Activated gamma-delta T cell (primary cell): ENCODE measurements at regions not wholly inside any gene's neighbourhood (a gene's known extent, or its start where the extent isn't known, plus 50 kb on each side); places are given as distances from the start of the nearest gene placed in this dataset.
"Not testable (repeated sequence)": the region's sequence is repeated elsewhere in the genome, so short reads cannot be mapped to it uniquely, and the experiment has no call there.

Source experiments
- DNase-seq: peaks from one replicate; lab custom pipeline; 2025; lab: John Stamatoyannopoulos, UW

GRCh38 chr16:72596373-72596772 is 424.4 kb upstream of the PMFBP1 start:
- no peak for DNase-seq

GRCh38 chr16:72590151-72590937 is 418.4 kb upstream of the PMFBP1 start:
- DNase-seq, result no peak

- no peak for DNase-seq
Measured at GRCh38 chr16:72588551-72588950, 416.6 kb upstream of the PMFBP1 start.

GRCh38 chr16:72578061-72578460 is 406.1 kb upstream of the PMFBP1 start:
- not testable (repeated sequence) for DNase-seq

- no peak for DNase-seq
Measured at GRCh38 chr16:72576189-72576588, 404.2 kb upstream of the PMFBP1 start.

GRCh38 chr16:72569677-72570076 is 397.7 kb upstream of the PMFBP1 start:
- DNase-seq, result no peak

- no peak for DNase-seq
Measured at GRCh38 chr16:72568502-72568901, 396.5 kb upstream of the PMFBP1 start.

- no peak for DNase-seq
Measured at GRCh38 chr16:72566174-72566573, 394.2 kb upstream of the PMFBP1 start.

- DNase-seq, result no peak
Measured at GRCh38 chr16:72565106-72565505, 393.2 kb upstream of the PMFBP1 start.

GRCh38 chr16:72560617-72561016 is 388.7 kb upstream of the PMFBP1 start:
- no peak for DNase-seq

- no peak for DNase-seq
Measured at GRCh38 chr16:72558501-72558900, 386.5 kb upstream of the PMFBP1 start.

GRCh38 chr16:72554935-72555334 is 383.0 kb upstream of the PMFBP1 start:
- DNase-seq, result no peak

- DNase-seq, result no peak
Measured at GRCh38 chr16:72552654-72553053, 380.7 kb upstream of the PMFBP1 start.

- no peak for DNase-seq
Measured at GRCh38 chr16:72551649-72552048, 379.7 kb upstream of the PMFBP1 start.

- DNase-seq, result no peak
Measured at GRCh38 chr16:72549878-72550277, 377.9 kb upstream of the PMFBP1 start.

- DNase-seq, result no peak
Measured at GRCh38 chr16:72542102-72542501, 370.1 kb upstream of the PMFBP1 start.

GRCh38 chr16:72537664-72538063 is 365.7 kb upstream of the PMFBP1 start:
- DNase-seq, result no peak

GRCh38 chr16:72536723-72537435 is 364.9 kb upstream of the PMFBP1 start:
- no peak for DNase-seq

GRCh38 chr16:72532906-72533410 is 361.0 kb upstream of the PMFBP1 start:
- no peak for DNase-seq

GRCh38 chr16:72530434-72530833 is 358.5 kb upstream of the PMFBP1 start:
- no peak for DNase-seq

GRCh38 chr16:72523087-72523486 is 351.1 kb upstream of the PMFBP1 start:
- DNase-seq, result no peak

- no peak for DNase-seq
Measured at GRCh38 chr16:72517154-72517553, 345.2 kb upstream of the PMFBP1 start.

GRCh38 chr16:72511171-72511570 is 339.2 kb upstream of the PMFBP1 start:
- DNase-seq, result no peak
